GM19395 (cell line): ENCODE measurements at regions not wholly inside any gene's neighbourhood (a gene's known extent, or its start where the extent isn't known, plus 50 kb on each side); places are given as distances from the start of the nearest gene placed in this dataset.
"Not testable (repeated sequence)": the region's sequence is repeated elsewhere in the genome, so short reads cannot be mapped to it uniquely, and the experiment has no call there.

Experiments
- ATAC-seq: cut with Tn5 transposase; IDR thresholded peaks from one replicate; pipeline ENCODE4 v1.9.1; 2021; ENCODE audit warnings: mild to moderate bottlenecking, moderate library complexity; ENCODE audit not compliant: unreplicated experiment

DNA sequence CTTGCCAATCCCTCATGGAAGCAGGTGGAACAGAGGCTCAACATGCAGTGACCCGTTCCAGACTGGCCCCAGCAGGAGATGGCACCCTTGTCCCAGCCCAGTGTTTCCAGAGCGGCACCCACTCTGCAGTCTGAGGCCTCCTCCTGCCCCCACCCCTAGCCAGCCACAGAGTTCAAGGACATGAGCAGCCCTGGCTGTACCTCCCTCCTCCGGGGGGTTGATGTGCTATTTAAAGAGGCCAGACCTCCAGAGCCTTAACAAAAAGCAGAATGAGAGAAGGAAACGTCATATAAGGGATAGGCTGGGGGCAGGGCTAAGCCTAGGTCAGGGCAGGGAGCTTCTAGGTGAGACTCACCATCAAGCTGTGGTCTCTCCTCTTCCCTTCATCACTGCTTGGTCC lies 115.7 kb upstream of the NANOS1 start:
- ATAC-seq: no peak

GRCh38 chr10:118914629-118915028 lies 114.9 kb upstream of the NANOS1 start:
- no peak for ATAC-seq

- no peak for ATAC-seq
These were observed 114.4 kb upstream of the NANOS1 start for GRCh38 chr10:118915161-118915560.

GRCh38 chr10:118916777-118917176 lies 112.7 kb upstream of the NANOS1 start:
- ATAC-seq: no peak

DNA sequence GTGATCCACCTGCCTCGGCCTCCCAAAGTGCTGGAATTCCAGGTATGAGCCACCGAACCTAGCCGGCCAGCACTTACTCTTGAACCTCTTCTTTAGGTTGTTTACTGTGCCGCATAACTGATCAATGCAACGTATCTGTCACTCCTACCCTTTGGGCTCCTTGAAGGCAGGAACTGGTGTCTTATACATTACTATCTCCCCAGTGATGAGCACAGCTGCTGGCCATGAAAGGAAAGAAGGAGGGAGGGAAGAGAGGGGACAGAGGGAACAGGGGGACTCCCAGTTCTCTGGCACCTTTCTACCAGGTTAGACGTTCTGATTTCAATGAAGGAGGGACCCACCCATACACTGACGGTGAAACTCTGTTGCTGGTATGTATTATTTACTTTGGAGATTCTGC lies 111.8 kb upstream of the NANOS1 start:
- no peak for ATAC-seq

GRCh38 chr10:118918116-118918515 lies 111.4 kb upstream of the NANOS1 start:
- no peak for ATAC-seq

GRCh38 chr10:118918587-118918986 lies 110.9 kb upstream of the NANOS1 start:
- ATAC-seq: no peak

GRCh38 chr10:118920206-118920605 lies 109.3 kb upstream of the NANOS1 start:
- no peak for ATAC-seq

GRCh38 chr10:118922226-118922625 lies 107.3 kb upstream of the NANOS1 start:
- ATAC-seq: no peak

- ATAC-seq: no peak
These were observed 106.5 kb upstream of the NANOS1 start for GRCh38 chr10:118922972-118923371.

GRCh38 chr10:118924493-118924892 lies 105.0 kb upstream of the NANOS1 start:
- no peak for ATAC-seq

GRCh38 chr10:118925404-118926071 lies 104.0 kb upstream of the NANOS1 start:
- no peak for ATAC-seq

DNA sequence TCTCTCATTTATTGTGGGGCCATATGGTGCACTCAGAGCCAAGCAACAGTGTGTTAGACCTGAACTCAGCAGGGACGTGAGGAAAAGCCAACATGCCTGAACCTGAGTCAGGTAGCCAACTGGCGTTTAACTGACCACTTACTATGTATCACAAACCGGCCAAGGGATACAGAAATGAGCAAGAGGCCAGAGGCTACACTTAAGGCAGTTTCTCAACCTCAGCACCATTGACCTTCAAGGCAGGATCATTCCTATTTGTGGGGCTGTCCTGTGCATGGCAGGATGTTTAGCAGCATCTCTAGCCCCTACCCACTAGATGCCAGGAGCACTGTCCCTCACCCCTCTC lies 103.5 kb upstream of the NANOS1 start:
- no peak for ATAC-seq

GRCh38 chr10:118926441-118926840 lies 103.1 kb upstream of the NANOS1 start:
- no peak for ATAC-seq

- no peak for ATAC-seq
These were observed 102.6 kb upstream of the NANOS1 start for GRCh38 chr10:118926903-118927302.

DNA sequence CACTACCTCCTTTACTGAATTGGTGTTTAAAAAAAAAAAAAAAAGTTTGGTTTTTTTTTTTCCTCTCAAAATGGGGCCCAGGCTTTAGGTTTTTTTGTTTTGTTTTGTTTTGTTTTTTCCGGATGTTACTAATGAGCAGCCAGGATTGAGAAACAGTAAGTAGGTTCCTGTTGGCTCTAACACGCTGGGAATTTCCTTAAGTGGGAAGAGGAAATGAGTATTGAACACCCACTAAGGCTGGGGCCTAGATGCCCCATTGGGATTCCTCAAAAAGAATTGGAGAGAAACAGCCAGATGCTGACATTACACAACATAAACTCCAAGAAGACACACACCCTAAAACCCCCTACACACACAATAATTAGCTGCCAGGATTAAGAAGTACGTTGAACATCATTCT lies 102.2 kb upstream of the NANOS1 start:
- no peak for ATAC-seq

GRCh38 chr10:118930614-118931013 lies 98.9 kb upstream of the NANOS1 start:
- no peak for ATAC-seq

DNA sequence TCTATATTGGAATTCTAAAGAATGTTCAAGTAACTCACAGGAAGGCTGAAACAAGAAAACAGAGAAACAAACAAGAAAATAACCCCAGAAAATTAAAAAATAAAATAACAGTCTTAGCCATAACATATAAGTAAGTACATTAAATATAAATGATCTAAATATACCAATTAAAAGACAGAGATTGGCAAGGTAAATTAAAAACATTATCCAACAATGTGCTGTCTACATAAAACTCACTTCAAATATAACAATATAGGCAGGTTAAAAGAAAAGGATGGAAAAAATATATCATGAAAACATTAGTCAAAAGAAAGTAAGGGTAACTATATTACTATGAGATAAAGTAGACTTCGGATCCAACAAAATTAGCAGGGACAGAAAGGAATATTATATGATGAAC lies 98.1 kb upstream of the NANOS1 start:
- ATAC-seq: no peak

DNA sequence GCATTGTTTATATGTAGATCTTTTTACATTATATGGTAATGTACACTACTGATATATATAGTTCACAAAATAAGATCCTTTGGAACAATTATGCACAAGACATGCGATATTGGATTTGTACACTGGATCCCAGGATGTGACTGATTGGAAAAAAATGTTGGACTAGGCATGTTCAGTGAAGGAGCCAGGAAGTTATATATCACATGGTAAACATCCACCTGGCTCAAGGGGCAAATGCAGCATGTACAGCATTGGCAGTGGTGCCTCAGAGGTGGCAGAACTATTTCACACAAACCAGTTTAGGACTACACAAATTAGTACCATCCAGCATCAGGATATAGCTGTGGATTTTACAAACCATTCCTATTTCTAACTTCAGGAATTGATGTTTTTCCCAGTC lies 97.4 kb upstream of the NANOS1 start:
- ATAC-seq: not testable (repeated sequence)

DNA sequence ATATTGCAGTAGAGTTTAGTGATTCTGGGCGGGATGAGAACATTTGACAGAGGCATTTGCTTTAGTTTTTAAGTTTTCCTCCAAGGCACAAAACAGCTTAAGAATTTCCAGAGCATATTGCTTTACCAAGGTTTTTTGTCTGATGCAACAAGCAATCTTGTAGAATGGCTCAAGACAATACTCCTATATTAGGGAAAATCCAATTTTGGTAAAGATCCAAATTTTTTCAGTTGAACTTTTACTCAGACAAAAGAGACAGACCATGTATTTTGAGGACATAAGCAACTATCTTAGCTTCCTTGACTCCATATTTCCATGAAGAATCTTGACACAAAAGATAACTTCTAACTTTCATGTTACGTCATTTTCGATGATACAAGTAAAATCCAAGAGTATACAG lies 92.3 kb upstream of the NANOS1 start:
- no peak for ATAC-seq

DNA sequence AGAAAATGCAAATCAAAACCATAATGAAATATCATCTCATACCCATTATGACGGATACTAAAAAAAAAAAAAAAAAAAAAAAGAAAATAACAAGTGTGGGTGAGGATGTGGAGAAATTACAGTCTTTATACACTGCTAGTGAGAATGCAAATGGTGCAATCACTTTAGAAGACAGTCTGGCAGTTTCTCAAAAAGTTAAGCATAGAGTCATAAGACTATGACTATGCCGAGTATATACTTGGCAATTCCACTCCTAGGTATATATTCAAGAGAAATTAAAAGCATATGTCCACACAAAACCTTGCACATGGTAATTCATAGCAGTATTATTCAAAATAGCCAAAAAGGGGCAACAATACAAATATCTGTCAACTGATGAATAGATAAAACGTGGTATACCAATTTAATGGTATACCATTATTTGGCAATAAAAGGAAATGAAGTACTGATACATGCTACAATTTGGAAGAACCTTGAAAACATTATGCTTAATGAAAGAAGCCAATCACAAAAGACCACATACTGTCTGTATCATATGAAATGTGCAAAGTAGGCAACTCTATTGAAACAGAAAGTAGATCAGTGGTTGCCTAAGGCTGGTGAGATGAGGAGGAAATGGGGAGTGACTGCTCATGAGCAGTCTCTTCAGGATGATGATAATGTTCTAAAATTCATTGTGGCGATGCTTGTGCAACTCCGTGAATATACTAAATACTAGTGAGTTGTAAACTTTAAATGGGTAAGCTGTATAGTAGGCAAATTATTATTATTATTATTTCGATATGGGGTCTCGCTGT lies 90.1 kb upstream of the NANOS1 start:
- ATAC-seq: no peak

GRCh38 chr10:118940386-118940785 lies 89.1 kb upstream of the NANOS1 start:
- no peak for ATAC-seq

DNA sequence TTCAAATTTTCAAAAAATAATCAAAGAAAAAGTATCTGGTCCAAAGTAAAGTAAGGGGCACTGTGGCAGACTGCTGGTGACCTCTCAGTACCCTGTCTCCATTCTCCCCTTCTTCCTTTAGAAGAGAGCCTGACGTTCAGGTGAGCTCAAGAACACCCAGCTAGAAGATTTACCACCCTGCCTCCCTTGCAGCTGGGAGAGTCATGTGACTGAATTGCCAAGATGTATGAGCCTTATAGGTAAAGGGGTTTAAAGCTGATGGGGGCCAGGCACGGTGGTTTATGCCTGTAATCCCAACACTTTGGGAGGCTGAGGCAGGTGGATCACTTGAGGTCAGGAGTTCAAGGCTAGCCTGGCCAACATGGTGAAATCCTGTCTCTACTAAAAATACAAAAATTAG lies 86.3 kb upstream of the NANOS1 start:
- ATAC-seq: no peak
